Spinal cord (tissue), 9 donors: ENCODE measurements at regions not wholly inside any gene's neighbourhood (a gene's known extent, or its start where the extent isn't known, plus 50 kb on each side); places are given as distances from the start of the nearest gene placed in this dataset.
A peak's percentile ranks its signal among the peaks of the same experiment; 100 is the strongest.
"Not testable (repeated sequence)": the region's sequence is repeated elsewhere in the genome, so short reads cannot be mapped to it uniquely, and the experiment has no call there.

Experiments used
- DNase-seq, 6 donors: peaks; one replicate each; pipeline versions ENCODE4 v3.0.0 to v3.0.0-alpha.2; 2013 to 2015; ENCODE audit warnings: low spot score in 6 of 6, low read depth in 4 of 6
- H3K27ac ChIP-seq: one replicate; pipeline ENCODE4 v1.5.1; 2013; ENCODE audit warnings: low read depth, low read length, control low read depth
- H3K27me3 ChIP-seq: one replicate; pipeline ENCODE4 v1.6.1; 2013; ENCODE audit warnings: low read length; ENCODE audit not compliant: control insufficient read depth, insufficient read depth
- H3K36me3 ChIP-seq: one replicate; pipeline ENCODE4 v1.6.1; 2013; ENCODE audit warnings: low read length; ENCODE audit not compliant: control insufficient read depth, insufficient read depth
- H3K4me1 ChIP-seq: one replicate; pipeline ENCODE4 v1.6.1; 2013; ENCODE audit warnings: low read length; ENCODE audit not compliant: control insufficient read depth, insufficient read depth
- H3K4me3 ChIP-seq: one replicate; pipeline ENCODE4 v1.5.1; 2013; ENCODE audit warnings: low read depth, low read length, control low read depth
- H3K9me3 ChIP-seq: one replicate; pipeline ENCODE4 v1.6.1; 2013; ENCODE audit warnings: low read length; ENCODE audit not compliant: control insufficient read depth, insufficient read depth
- WGBS: methylation state at CpG from one replicate; pipeline ENCODE4 v1.1.5; 2013; ENCODE audit warnings: missing lambda C conversion rate; ENCODE audit not compliant: insufficient coverage; 5-methylcytosine and 5-hydroxymethylcytosine counted together
- donor health status: healthy.

GRCh38 chr9:103225702-103226646 is 230.8 kb downstream of the CYLC2 start:
- Histone ChIP-seq H3K9me3 (no peaks in the 10 kb centered on the region), H3K27ac (no peak overlapping the region), H3K4me1 (no peaks in the 10 kb centered on the region), H3K27me3 (no peaks in the 10 kb centered on the region), H3K36me3 (no peaks in the 10 kb centered on the region), H3K4me3 (no peak overlapping the region)
- peak in 2 of 6 donors; percentile 32 to 36 for DNase-seq
- WGBS: no CpG with 5 or more reads among the region's 4 CpGs

- Histone ChIP-seq H3K27ac (no peak overlapping the region), H3K9me3 (no peaks in the 10 kb centered on the region), H3K4me3 (no peak overlapping the region), H3K36me3 (no peaks in the 10 kb centered on the region), H3K4me1 (no peaks in the 10 kb centered on the region), H3K27me3 (no peaks in the 10 kb centered on the region)
- no CpG with 5 or more reads among the region's 1 CpG for WGBS
- DNase-seq: peak in 1 of 6 donors; percentile 15
Measured at GRCh38 chr9:103226647-103227013, 231.5 kb downstream of the CYLC2 start.

GRCh38 chr9:103237571-103238109 is 242.5 kb downstream of the CYLC2 start:
- H3K4me1 ChIP-seq, DNase-seq, H3K4me3 ChIP-seq, H3K9me3 ChIP-seq, H3K27ac ChIP-seq, H3K36me3 ChIP-seq, H3K27me3 ChIP-seq: not testable (repeated sequence)
- WGBS: 93% methylated on average over 22 of the region's 24 CpGs

GRCh38 chr9:103242025-103242424 is 246.9 kb downstream of the CYLC2 start:
- H3K4me1 ChIP-seq: no peaks in the 10 kb centered on the region
- H3K9me3 ChIP-seq: no peaks in the 10 kb centered on the region
- no peaks in the 10 kb centered on the region for H3K36me3 ChIP-seq
- peak in 2 of 6 donors; percentile 45 to 81 for DNase-seq
- WGBS: no CpG with 5 or more reads among the region's 1 CpG
- H3K27ac ChIP-seq: no peak overlapping the region
- H3K27me3 ChIP-seq: no peaks in the 10 kb centered on the region
- H3K4me3 ChIP-seq: no peak overlapping the region

- no peak for DNase-seq
- no peaks in the 10 kb centered on the region for H3K4me1 ChIP-seq
- WGBS: no CpG with 5 or more reads among the region's 2 CpGs
- H3K9me3 ChIP-seq: no peaks in the 10 kb centered on the region
- no peaks in the 10 kb centered on the region for H3K36me3 ChIP-seq
- no peak overlapping the region for H3K27ac ChIP-seq
- H3K27me3 ChIP-seq: no peaks in the 10 kb centered on the region
- no peak overlapping the region for H3K4me3 ChIP-seq
Measured at GRCh38 chr9:103242486-103242885, 247.4 kb downstream of the CYLC2 start.

GRCh38 chr9:103243553-103243952 is 248.4 kb downstream of the CYLC2 start:
- DNase-seq: no peak
- no peak overlapping the region for H3K27ac ChIP-seq
- no peaks in the 10 kb centered on the region for H3K36me3 ChIP-seq
- no CpG with 5 or more reads among the region's 2 CpGs for WGBS
- no peaks in the 10 kb centered on the region for H3K9me3 ChIP-seq
- H3K4me1 ChIP-seq: no peaks in the 10 kb centered on the region
- no peaks in the 10 kb centered on the region for H3K27me3 ChIP-seq
- no peak overlapping the region for H3K4me3 ChIP-seq

GRCh38 chr9:103245369-103245768 is 250.2 kb downstream of the CYLC2 start:
- H3K27ac ChIP-seq: no peak overlapping the region
- DNase-seq: peak in 1 of 6 donors; percentile 50
- no peak overlapping the region for H3K4me3 ChIP-seq
- no peaks in the 10 kb centered on the region for H3K36me3 ChIP-seq
- H3K27me3 ChIP-seq: no peaks in the 10 kb centered on the region
- WGBS: no CpG with 5 or more reads among the region's 1 CpG
- no peaks in the 10 kb centered on the region for H3K9me3 ChIP-seq
- H3K4me1 ChIP-seq: no peaks in the 10 kb centered on the region

- H3K36me3 ChIP-seq: no peaks in the 10 kb centered on the region
- peak in 1 of 6 donors; percentile 77 for DNase-seq
- no peaks in the 10 kb centered on the region for H3K9me3 ChIP-seq
- no CpG with 5 or more reads among the region's 2 CpGs for WGBS
- H3K4me1 ChIP-seq: no peaks in the 10 kb centered on the region
- H3K27ac ChIP-seq: no peak overlapping the region
- H3K4me3 ChIP-seq: no peak overlapping the region
- H3K27me3 ChIP-seq: no peaks in the 10 kb centered on the region
Measured at GRCh38 chr9:103261951-103262350, 266.8 kb downstream of the CYLC2 start.

GRCh38 chr9:103266064-103266463 is 270.9 kb downstream of the CYLC2 start:
- Histone ChIP-seq H3K9me3 (no peaks in the 10 kb centered on the region), H3K27ac (no peak overlapping the region), H3K4me3 (no peak overlapping the region), H3K27me3 (no peaks in the 10 kb centered on the region), H3K36me3 (no peaks in the 10 kb centered on the region), H3K4me1 (no peaks in the 10 kb centered on the region)
- no peak for DNase-seq
- WGBS: no CpG with 5 or more reads among the region's 5 CpGs

- no peak for DNase-seq
- Histone ChIP-seq H3K27me3 (no peaks in the 10 kb centered on the region), H3K9me3 (no peaks in the 10 kb centered on the region), H3K4me3 (no peak overlapping the region), H3K4me1 (no peaks in the 10 kb centered on the region), H3K36me3 (no peaks in the 10 kb centered on the region), H3K27ac (no peak overlapping the region)
- no CpG with 5 or more reads among the region's 4 CpGs for WGBS
Measured at GRCh38 chr9:103277240-103277639, 282.1 kb downstream of the CYLC2 start.
